Fibroblast of skin of right biceps (primary cell): ENCODE measurements at regions not wholly inside any gene's neighbourhood (a gene's known extent, or its start where the extent isn't known, plus 50 kb on each side); places are given as distances from the start of the nearest gene placed in this dataset.
"Not testable (repeated sequence)": the region's sequence is repeated elsewhere in the genome, so short reads cannot be mapped to it uniquely, and the experiment has no call there.

Experiments used
- DNase-seq: peaks from one replicate; pipeline ENCODE4 v3.0.0-alpha.2; 2013

GRCh38 chr2:89537862-89538261 is 846.4 kb downstream of the RPIA start:
- not testable (repeated sequence) for DNase-seq

GRCh38 chr2:89544110-89544509 is 852.6 kb downstream of the RPIA start:
- DNase-seq = not testable (repeated sequence)

GRCh38 chr2:89579154-89579553 is 887.7 kb downstream of the RPIA start:
- DNase-seq = not testable (repeated sequence)

GRCh38 chr2:89582816-89583215 is 891.3 kb downstream of the RPIA start:
- DNase-seq = peak; percentile 31

GRCh38 chr2:89584046-89584445 is 892.6 kb downstream of the RPIA start:
- not testable (repeated sequence) for DNase-seq

GRCh38 chr2:89584868-89585557 is 893.5 kb downstream of the RPIA start:
- not testable (repeated sequence) for DNase-seq

GRCh38 chr2:89585558-89585920 is 894.1 kb downstream of the RPIA start:
- peak; percentile 61 for DNase-seq

GRCh38 chr2:89599843-89600242 is 908.4 kb downstream of the RPIA start:
- DNase-seq = peak; percentile 10

- DNase-seq = not testable (repeated sequence)
Measured at GRCh38 chr2:89606514-89606913, 915.0 kb downstream of the RPIA start.

- DNase-seq = not testable (repeated sequence)
Measured at GRCh38 chr2:89610207-89610926, 918.9 kb downstream of the RPIA start.

- not testable (repeated sequence) for DNase-seq
Measured at GRCh38 chr2:89610927-89611515, 919.5 kb downstream of the RPIA start.

GRCh38 chr2:89611710-89612109 is 920.2 kb downstream of the RPIA start:
- DNase-seq = not testable (repeated sequence)

- not testable (repeated sequence) for DNase-seq
Measured at GRCh38 chr2:89649268-89649667, 957.8 kb downstream of the RPIA start.

GRCh38 chr2:89679254-89679653 is 987.8 kb downstream of the RPIA start:
- DNase-seq = not testable (repeated sequence)
